ENCODE measurements at regions not wholly inside any gene's neighbourhood (a gene's known extent, or its start where the extent isn't known, plus 50 kb on each side); places are given as distances from the start of the nearest gene placed in this dataset.

GRCh38 chr19:30815889-30816580 lies 443.9 kb downstream of the ZNF536 start:
- no peak for TF ChIP-seq CTCF (conservative IDR thresholded peaks at IDR 0.05; ENCODE audit: low read depth, low read length)
- DNase-seq (ENCODE audit: low read depth) = no peak
- no peak overlapping the region for H3K4me3 ChIP-seq (ENCODE audit: low read depth, low read length)

GRCh38 chr19:30812099-30812678 lies 440.0 kb downstream of the ZNF536 start:
- no peak for DNase-seq (ENCODE audit: low read depth)
- H3K4me3 ChIP-seq (ENCODE audit: low read depth, low read length) = no peak overlapping the region
- TF ChIP-seq CTCF (conservative IDR thresholded peaks at IDR 0.05; ENCODE audit: low read depth, low read length) = no peak

DNA sequence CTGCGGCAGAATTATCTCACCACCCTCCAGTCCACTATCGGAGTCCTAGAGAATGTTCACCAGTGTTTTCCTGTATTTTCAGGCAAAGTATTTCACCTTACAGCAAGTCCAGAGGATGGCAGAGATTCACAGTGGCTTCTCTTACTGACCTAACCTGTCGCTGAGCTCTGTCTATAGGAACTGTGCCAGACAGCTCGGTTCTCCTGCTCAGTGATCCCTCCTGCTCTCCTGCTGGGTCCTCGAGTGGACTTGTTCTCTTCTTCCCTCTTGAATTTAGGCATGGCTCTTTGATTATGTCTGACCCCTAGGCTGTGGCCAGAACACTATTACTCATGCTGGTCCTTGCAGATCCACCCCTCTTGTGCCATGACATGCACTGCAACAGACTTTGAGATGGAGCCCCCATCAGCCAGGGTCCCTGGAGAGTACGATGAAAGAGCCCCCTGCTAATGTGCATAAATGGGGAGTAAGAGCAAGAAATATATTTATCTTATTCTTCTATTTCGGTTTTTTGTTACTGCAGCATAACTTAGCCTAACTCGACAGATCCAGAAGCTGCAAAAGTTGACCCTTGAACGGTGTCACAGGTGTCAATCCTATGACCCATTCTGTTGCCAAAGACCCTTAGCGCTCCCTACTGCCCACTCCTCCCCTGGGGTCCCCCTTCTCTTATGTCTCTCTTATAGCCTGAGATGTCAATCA lies 439.4 kb downstream of the ZNF536 start:
- H3K4me3 ChIP-seq (ENCODE audit: low read depth, low read length) = no peak overlapping the region
- no peak for TF ChIP-seq CTCF (conservative IDR thresholded peaks at IDR 0.05; ENCODE audit: low read depth, low read length)
- DNase-seq (ENCODE audit: low read depth) = no peak

- H3K4me3 ChIP-seq (ENCODE audit: low read depth, low read length) = no peak overlapping the region
- DNase-seq (ENCODE audit: low read depth) = no peak
- no peak for TF ChIP-seq CTCF (conservative IDR thresholded peaks at IDR 0.05; ENCODE audit: low read depth, low read length)
Observed at GRCh38 chr19:30810726-30811125, 438.5 kb downstream of the ZNF536 start.

GRCh38 chr19:30807278-30807677 lies 435.1 kb downstream of the ZNF536 start:
- DNase-seq (ENCODE audit: low read depth) = no peak
- H3K4me3 ChIP-seq (ENCODE audit: low read depth, low read length) = no peak overlapping the region
- TF ChIP-seq CTCF (conservative IDR thresholded peaks at IDR 0.05; ENCODE audit: low read depth, low read length) = no peak

DNA sequence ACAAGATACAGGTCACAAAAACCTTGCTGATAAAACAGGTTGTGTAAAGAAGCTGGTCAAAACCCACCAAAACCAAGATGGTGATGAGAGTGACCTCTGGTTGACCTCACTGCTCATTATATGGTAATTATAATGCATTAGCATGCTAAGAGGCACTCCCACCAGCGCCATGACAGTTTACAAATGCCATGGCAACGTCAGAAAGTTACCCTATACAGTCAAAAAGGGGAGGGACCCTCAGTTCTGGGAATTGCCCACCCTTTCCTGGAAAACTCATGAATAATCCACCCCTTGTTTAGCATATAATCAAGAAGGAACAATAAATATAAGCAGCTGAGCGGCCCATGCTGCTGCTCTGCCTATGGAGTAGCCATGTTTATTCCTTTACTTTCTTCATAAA lies 434.1 kb downstream of the ZNF536 start:
- no peak for DNase-seq (ENCODE audit: low read depth)
- no peak for TF ChIP-seq CTCF (conservative IDR thresholded peaks at IDR 0.05; ENCODE audit: low read depth, low read length)
- no peak overlapping the region for H3K4me3 ChIP-seq (ENCODE audit: low read depth, low read length)

Data from choroid plexus epithelial cell (primary cell).